ENCODE measurements at regions not wholly inside any gene's neighbourhood (a gene's known extent, or its start where the extent isn't known, plus 50 kb on each side); places are given as distances from the start of the nearest gene placed in this dataset.
A peak's percentile ranks its signal among the peaks of the same experiment; 100 is the strongest.

GRCh38 chr16:86122681-86123342, 223.8 kb downstream of the IRF8 start:
- Histone ChIP-seq H3K9me3 (no peaks in the 10 kb centered on the region), H3K36me3 (no peaks in the 10 kb centered on the region), H3K27ac (no peak overlapping the region), H3K27me3 (peaks cover 0 to 33% (median 13%) of the 10 kb centered on the region in 3 donors), H3K4me1 (no peaks in the 10 kb centered on the region), H3K4me3 (no peak overlapping the region)
- TF ChIP-seq POLR2A (IDR thresholded peaks at IDR 0.05) (no peak), EP300 (IDR thresholded peaks at IDR 0.05) (no peak), POLR2AphosphoS5 (IDR thresholded peaks at IDR 0.05) (no peak)
- TF ChIP-seq, protein P1, sequence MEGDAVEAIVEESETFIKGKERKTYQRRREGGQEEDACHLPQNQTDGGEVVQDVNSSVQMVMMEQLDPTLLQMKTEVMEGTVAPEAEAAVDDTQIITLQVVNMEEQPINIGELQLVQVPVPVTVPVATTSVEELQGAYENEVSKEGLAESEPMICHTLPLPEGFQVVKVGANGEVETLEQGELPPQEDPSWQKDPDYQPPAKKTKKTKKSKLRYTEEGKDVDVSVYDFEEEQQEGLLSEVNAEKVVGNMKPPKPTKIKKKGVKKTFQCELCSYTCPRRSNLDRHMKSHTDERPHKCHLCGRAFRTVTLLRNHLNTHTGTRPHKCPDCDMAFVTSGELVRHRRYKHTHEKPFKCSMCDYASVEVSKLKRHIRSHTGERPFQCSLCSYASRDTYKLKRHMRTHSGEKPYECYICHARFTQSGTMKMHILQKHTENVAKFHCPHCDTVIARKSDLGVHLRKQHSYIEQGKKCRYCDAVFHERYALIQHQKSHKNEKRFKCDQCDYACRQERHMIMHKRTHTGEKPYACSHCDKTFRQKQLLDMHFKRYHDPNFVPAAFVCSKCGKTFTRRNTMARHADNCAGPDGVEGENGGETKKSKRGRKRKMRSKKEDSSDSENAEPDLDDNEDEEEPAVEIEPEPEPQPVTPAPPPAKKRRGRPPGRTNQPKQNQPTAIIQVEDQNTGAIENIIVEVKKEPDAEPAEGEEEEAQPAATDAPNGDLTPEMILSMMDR (IDR thresholded peaks at IDR 0.05), result no peak
- no peak for DNase-seq
- 39 to 86% (median 49%) methylated on average over 3 to 15 of the region's 15 CpGs for WGBS, 5 donors
- intact Hi-C loops (cut with DNase I; ENCODE audit: low total_unique reads), result no loop called here

DNA sequence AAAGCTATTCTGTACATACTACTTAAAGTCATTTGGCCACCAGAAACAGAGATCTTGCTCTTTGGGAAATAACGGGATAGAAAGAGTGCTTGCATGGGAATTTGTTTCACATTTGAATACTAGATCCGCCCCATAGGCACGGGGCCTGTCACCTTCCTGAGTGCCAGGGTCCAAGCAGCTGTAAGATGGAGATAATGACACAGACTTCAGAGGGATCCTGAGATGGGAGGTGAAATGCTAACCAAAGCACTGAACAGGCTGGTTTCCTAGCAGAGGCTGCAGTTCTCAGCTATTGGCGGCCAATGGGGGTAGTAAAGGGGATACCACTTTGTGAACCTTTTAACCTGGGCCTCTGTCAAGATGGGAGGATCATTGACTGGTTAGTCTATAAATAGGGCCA, 225.4 kb downstream of the IRF8 start:
- 66 to 74% (median 71%) methylated on average over 4 of the region's 4 CpGs for WGBS, 5 donors
- DNase-seq, result no peak
- intact Hi-C loops (cut with DNase I; ENCODE audit: low total_unique reads), result no loop called here
- H3K9me3 ChIP-seq, result no peaks in the 10 kb centered on the region
- TF ChIP-seq EP300 (IDR thresholded peaks at IDR 0.05) (no peak), POLR2A (IDR thresholded peaks at IDR 0.05) (no peak), POLR2AphosphoS5 (IDR thresholded peaks at IDR 0.05) (no peak)
- TF ChIP-seq, protein P1 (IDR thresholded peaks at IDR 0.05), result no peak
- H3K36me3 ChIP-seq, result no peaks in the 10 kb centered on the region
- H3K27ac ChIP-seq, result no peak overlapping the region
- H3K4me1 ChIP-seq, result no peaks in the 10 kb centered on the region
- no peak overlapping the region for H3K4me3 ChIP-seq
- peaks cover 0 to 34% (median 13%) of the 10 kb centered on the region in 3 donors for H3K27me3 ChIP-seq

GRCh38 chr16:86126891-86127290, 227.9 kb downstream of the IRF8 start:
- Histone ChIP-seq H3K4me1 (no peaks in the 10 kb centered on the region), H3K4me3 (no peak overlapping the region), H3K36me3 (no peaks in the 10 kb centered on the region), H3K27ac (no peak overlapping the region), H3K9me3 (no peaks in the 10 kb centered on the region), H3K27me3 (peaks cover 0 to 19% (median 8%) of the 10 kb centered on the region in 3 donors)
- 85 to 91% (median 88%) methylated on average over 12 of the region's 12 CpGs for WGBS, 5 donors
- DNase-seq, result no peak
- TF ChIP-seq POLR2AphosphoS5 (IDR thresholded peaks at IDR 0.05) (no peak), POLR2A (IDR thresholded peaks at IDR 0.05) (no peak), EP300 (IDR thresholded peaks at IDR 0.05) (no peak)
- TF ChIP-seq, protein P1 (IDR thresholded peaks at IDR 0.05), result no peak
- intact Hi-C loops (cut with DNase I; ENCODE audit: low total_unique reads), result no loop called here

DNA sequence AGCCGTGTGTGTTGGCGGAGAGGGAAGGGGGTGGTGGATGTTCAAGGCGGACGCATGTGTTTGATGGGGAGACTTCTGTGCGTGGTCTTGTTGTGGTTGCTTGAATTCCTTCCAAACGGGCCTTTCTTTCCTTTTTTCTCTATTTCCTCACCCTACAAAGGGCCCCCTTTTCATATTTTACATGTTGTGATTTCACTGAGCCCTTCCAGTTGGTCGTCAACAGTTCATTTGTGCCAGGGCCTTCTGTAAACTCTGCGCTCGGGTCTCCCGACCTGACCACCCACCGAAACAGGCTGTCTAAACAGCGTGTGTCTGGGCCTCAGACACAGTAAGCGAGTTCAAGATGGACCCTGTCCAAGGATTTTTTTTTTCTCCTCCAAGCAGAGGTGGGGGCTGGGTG, 228.4 kb downstream of the IRF8 start:
- peak in 1 of 2 donors; percentile 37 for DNase-seq
- peaks cover 0 to 14% (median 6%) of the 10 kb centered on the region in 3 donors for H3K27me3 ChIP-seq
- no peak for TF ChIP-seq POLR2A (IDR thresholded peaks at IDR 0.05)
- TF ChIP-seq, protein P1 (IDR thresholded peaks at IDR 0.05), result no peak
- TF ChIP-seq POLR2AphosphoS5 (IDR thresholded peaks at IDR 0.05), result no peak
- TF ChIP-seq EP300 (IDR thresholded peaks at IDR 0.05), result no peak

More for the DNA sequence above, 228.4 kb downstream of the IRF8 start:
- H3K4me1 ChIP-seq, result no peaks in the 10 kb centered on the region
- no peaks in the 10 kb centered on the region for H3K9me3 ChIP-seq
- no peaks in the 10 kb centered on the region for H3K36me3 ChIP-seq
- H3K4me3 ChIP-seq, result no peak overlapping the region
- intact Hi-C loops (cut with DNase I; ENCODE audit: low total_unique reads), result no loop called here
- H3K27ac ChIP-seq, result no peak overlapping the region
- WGBS, 5 donors, result 74 to 80% (median 76%) methylated on average over 13 of the region's 13 CpGs
